ENCODE measurements at regions not wholly inside any gene's neighbourhood (a gene's known extent, or its start where the extent isn't known, plus 50 kb on each side); places are given as distances from the start of the nearest gene placed in this dataset.

- TF ChIP-seq CTCF (IDR thresholded peaks at IDR 0.05; ENCODE audit: low read depth, low read length) = no peak
- no peak for TF ChIP-seq EZH2phosphoT487 (IDR thresholded peaks at IDR 0.05; ENCODE audit: low read depth)
Observed at GRCh38 chr11:23789200-23789853, 707.5 kb upstream of the LUZP2 start.
